ENCODE measurements at regions not wholly inside any gene's neighbourhood (a gene's known extent, or its start where the extent isn't known, plus 50 kb on each side); places are given as distances from the start of the nearest gene placed in this dataset.

DNA sequence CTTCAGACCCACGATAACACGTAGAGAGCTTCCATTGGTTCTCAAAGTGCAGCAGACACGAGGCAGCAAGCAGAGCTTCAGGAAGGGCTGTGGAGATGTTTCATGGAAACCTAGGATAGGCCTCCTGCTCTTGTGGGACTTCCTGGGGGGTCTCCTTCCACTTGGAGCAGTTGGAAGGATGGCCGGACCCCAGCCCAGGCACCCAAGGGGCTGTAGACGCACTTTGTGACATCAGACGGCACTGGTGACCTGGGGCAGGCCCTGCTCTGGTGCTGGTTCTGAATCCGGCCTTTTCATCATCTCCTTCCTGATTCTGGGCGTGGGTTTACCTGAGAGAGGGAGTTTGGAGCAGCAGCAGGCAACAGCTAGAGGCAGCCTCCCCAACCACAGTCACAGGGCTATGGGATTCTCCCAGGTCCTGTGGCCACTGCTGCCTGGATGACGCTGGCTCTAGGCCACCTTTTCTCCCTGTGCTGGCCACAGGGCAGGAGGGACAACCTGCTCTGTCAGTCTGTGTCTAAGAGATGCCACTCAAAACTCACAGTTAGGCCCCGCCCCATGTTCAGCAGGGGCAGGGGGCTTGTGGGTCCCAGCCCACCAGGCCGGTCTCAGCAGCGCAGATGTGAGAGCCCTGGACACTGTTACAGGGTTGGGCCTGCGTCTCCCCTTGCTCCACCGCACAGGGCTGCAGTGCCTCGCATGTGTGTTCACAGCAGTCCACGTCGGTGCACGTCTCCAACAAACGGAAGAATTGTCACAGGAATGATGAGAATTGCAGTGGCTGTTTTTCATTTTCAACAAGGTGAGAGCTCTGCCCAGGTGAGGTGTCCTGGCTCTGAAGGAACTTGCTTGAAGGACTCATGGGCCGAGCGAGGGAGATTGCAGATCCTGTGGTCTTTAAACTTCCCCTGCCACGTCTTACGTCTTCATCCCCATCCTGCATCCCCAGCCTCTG is 569.3 kb downstream of the TCERG1L start:
- TF ChIP-seq POLR2AphosphoS5 (IDR thresholded peaks at IDR 0.05; ENCODE audit: low read depth, low read length), result no peak
- TF ChIP-seq POLR2A (IDR thresholded peaks at IDR 0.05; ENCODE audit: low read depth, low read length), result no peak
- TF ChIP-seq POU2F2 (IDR thresholded peaks at IDR 0.05; ENCODE audit: low read depth, low read length), result no peak
- no peak for TF ChIP-seq PAX5 (IDR thresholded peaks at IDR 0.05; ENCODE audit: insufficient read depth, low read length, severe bottlenecking)
